Common myeloid progenitor, CD34-positive (primary cell): ENCODE measurements at regions not wholly inside any gene's neighbourhood (a gene's known extent, or its start where the extent isn't known, plus 50 kb on each side); places are given as distances from the start of the nearest gene placed in this dataset.

Experiments
- CTCF ChIA-PET: fragments of 350-600 bp; sonication (Branson Sonifier 250); formaldehyde crosslinking; loops from one replicate; lab custom pipeline; 2021; ENCODE audit warnings: antibody characterized with exemption; lab: Charles Lee
- POLR2A ChIA-PET: fragments of 350-600 bp; sonication (Branson Sonifier 250); formaldehyde crosslinking; loops from one replicate; lab custom pipeline; 2021; ENCODE audit warnings: antibody characterized with exemption; lab: Charles Lee
- DNase-seq, 3 donors: peaks; one replicate each; pipeline versions ENCODE4 v3.0.0 to v3.0.0-alpha.2; 2013
- H3K27ac ChIP-seq, 2 experiments: 1 replicate in 1 of 2; 2 replicates in 1 of 2; pipeline ENCODE4 v1.7.0; 2013; ENCODE audit warnings: inconsistent platforms in 2 of 2, low read length in 2 of 2, mild to moderate bottlenecking in 2 of 2, low read depth in 1 of 2, moderate library complexity in 1 of 2; ENCODE audit not compliant: severe bottlenecking in 2 of 2, insufficient read depth in 1 of 2, poor library complexity in 1 of 2
- H3K27me3 ChIP-seq, 5 experiments: replicated peaks in 2 of 5; 1 replicate in 3 of 5; 2 replicates in 2 of 5; pipeline versions ENCODE4 v1.6.1 to v1.7.0; 2013; ENCODE audit warnings: low read length in 4 of 5, mild to moderate bottlenecking in 2 of 5, moderate library complexity in 2 of 5, inconsistent platforms in 1 of 5; ENCODE audit not compliant: insufficient read depth in 5 of 5, control insufficient read depth in 4 of 5
- H3K36me3 ChIP-seq, 4 experiments: 1 replicate in 2 of 4; 2 replicates in 2 of 4; pipeline versions ENCODE4 v1.6.1 to v1.7.0; 2013; ENCODE audit warnings: low read length in 3 of 4, control low read depth in 1 of 4, mild to moderate bottlenecking in 1 of 4; ENCODE audit not compliant: control insufficient read depth in 4 of 4, insufficient read depth in 4 of 4
- H3K4me1 ChIP-seq, 4 experiments: 1 replicate in 3 of 4; 2 replicates in 1 of 4; pipeline versions ENCODE4 v1.6.1 to v1.7.1; 2013; ENCODE audit warnings: low read length in 3 of 4, mild to moderate bottlenecking in 3 of 4, control low read depth in 1 of 4, inconsistent platforms in 1 of 4, moderate library complexity in 1 of 4; ENCODE audit not compliant: control insufficient read depth in 4 of 4, insufficient read depth in 4 of 4; ENCODE audit errors: control extremely low read depth in 1 of 4
- H3K4me3 ChIP-seq, 7 experiments: 1 replicate in 4 of 7; 2 replicates in 3 of 7; pipeline versions ENCODE4 v1.5.1 to v1.7.0; 2013; ENCODE audit warnings: mild to moderate bottlenecking in 7 of 7, low read length in 6 of 7, moderate library complexity in 6 of 7, inconsistent platforms in 2 of 7, low read depth in 2 of 7, control low read depth in 1 of 7; ENCODE audit not compliant: insufficient read depth in 4 of 7, control insufficient read depth in 1 of 7; ENCODE audit errors: extremely low read depth in 1 of 7
- H3K9me3 ChIP-seq, 5 experiments: 1 replicate in 4 of 5; 2 replicates in 1 of 5; pipeline versions ENCODE4 v1.6.1 to v1.7.1; 2013; ENCODE audit warnings: low read length in 4 of 5, mild to moderate bottlenecking in 2 of 5, inconsistent platforms in 1 of 5, low read depth in 1 of 5, moderate library complexity in 1 of 5; ENCODE audit not compliant: control insufficient read depth in 4 of 5, insufficient read depth in 2 of 5; ENCODE audit errors: control extremely low read depth in 1 of 5
- WGBS: methylation state at CpG from one replicate; pipeline ENCODE4 v1.1.5; 2013; ENCODE audit not compliant: insufficient coverage; 5-methylcytosine and 5-hydroxymethylcytosine counted together

DNA sequence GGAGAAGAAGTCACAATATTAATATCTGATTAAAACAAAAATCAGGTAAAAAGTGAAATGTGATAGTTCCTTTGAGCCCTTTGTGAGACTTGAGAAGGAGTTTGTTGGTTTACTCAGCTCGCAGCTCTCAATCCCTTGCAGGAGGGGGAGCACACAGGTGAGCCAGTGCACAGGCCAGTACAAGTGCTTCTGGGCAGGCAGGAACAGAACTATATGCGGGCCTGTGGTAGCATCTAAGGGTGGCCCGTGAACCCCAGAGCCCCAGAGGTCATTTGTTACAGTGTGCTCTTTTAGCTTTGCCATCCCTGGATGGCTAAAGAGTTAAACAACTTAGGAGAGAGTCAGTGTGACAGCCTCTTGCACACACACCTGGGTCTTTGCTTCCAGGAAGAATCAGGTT lies 215.3 kb upstream of the EDIL3 start:
- 100% methylated on average over 3 of the region's 3 CpGs for WGBS
- no peaks in the 10 kb centered on the region for H3K27me3 ChIP-seq
- no peak overlapping the region for H3K27ac ChIP-seq
- H3K36me3 ChIP-seq, result no peaks in the 10 kb centered on the region
- POLR2A ChIA-PET, result no interaction called here
- H3K9me3 ChIP-seq, result no peaks in the 10 kb centered on the region
- no peak overlapping the region for H3K4me3 ChIP-seq
- CTCF ChIA-PET, result no interaction called here
- H3K4me1 ChIP-seq, result no peaks in the 10 kb centered on the region
- no peak for DNase-seq

DNA sequence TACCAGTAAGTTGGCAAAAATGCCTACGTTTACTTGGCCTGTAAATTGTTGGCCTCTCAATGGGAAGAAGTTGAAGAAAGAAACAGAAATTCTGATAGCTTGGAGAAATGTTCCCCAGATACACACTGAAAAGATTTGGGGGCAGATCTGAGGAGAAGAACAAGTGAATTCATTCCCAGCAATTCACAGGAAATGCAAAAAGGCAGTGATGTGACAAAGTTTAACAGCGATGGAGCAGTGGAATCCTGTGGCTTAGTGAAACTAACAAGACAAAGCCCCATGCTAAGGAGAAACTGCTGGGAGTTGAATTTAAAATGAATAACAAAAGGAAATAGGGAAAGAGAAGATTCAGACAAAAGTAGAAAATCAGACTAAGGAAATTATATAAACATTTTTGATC lies 213.2 kb upstream of the EDIL3 start:
- no peak overlapping the region for H3K27ac ChIP-seq
- no peaks in the 10 kb centered on the region for H3K36me3 ChIP-seq
- H3K27me3 ChIP-seq, result no peaks in the 10 kb centered on the region
- CTCF ChIA-PET, result no interaction called here
- WGBS, result 86% methylated on average over 2 of the region's 2 CpGs
- DNase-seq, result no peak
- POLR2A ChIA-PET, result no interaction called here
- no peaks in the 10 kb centered on the region for H3K4me1 ChIP-seq
- H3K4me3 ChIP-seq, result no peak overlapping the region
- no peaks in the 10 kb centered on the region for H3K9me3 ChIP-seq

DNA sequence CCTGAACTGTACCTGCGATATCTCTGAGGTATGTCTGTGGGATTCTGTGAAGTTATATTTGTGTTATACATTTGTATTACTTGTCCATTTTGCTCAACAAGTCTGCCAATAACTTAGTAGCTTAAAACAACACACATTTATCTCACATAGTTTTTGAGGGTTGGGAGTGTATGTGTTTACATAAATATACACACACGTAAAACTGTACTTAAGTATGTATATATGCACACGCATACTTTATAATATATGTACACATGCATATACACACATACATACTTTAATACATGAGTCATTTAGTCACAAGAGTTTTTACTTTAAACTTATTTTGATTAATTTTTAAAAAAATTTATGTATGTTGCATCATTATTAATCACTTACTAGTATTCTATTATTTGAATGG lies 205.9 kb upstream of the EDIL3 start:
- ChIA-PET POLR2A (no interaction called here), CTCF (no interaction called here)
- no peak overlapping the region for H3K4me3 ChIP-seq

DNA sequence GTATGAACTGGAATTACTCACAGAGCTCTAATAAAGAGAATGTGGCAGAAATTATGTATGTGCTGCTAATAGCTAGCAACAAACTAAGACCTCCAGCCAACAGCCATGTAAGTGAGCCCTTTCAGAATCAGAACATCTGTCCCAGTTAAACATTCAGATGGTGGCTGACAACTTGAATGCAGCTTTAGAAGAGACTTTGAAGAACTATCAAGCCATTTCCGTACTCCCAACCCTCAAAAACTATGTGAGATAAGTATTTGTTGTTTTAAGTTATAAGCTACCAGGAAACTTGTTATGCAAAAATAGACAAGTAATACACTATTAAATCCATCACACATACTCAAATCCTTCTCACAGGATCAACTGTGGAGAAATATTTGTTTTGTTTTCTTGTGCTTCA lies 205.2 kb upstream of the EDIL3 start:
- H3K36me3 ChIP-seq, result no peaks in the 10 kb centered on the region
- ChIA-PET POLR2A (no interaction called here), CTCF (no interaction called here)
- H3K27ac ChIP-seq, result no peak overlapping the region
- WGBS, result no CpG with 5 or more reads among the region's 1 CpG
- no peak overlapping the region for H3K4me3 ChIP-seq
- H3K9me3 ChIP-seq, result no peaks in the 10 kb centered on the region
- H3K27me3 ChIP-seq, result no peaks in the 10 kb centered on the region
- no peak for DNase-seq
- no peaks in the 10 kb centered on the region for H3K4me1 ChIP-seq

More for the DNA sequence above, 205.9 kb upstream of the EDIL3 start:
- WGBS, result no CpG with 5 or more reads among the region's 3 CpGs
- Histone ChIP-seq H3K4me1 (no peaks in the 10 kb centered on the region), H3K9me3 (no peaks in the 10 kb centered on the region), H3K36me3 (no peaks in the 10 kb centered on the region), H3K27me3 (no peaks in the 10 kb centered on the region), H3K27ac (no peak overlapping the region)
- no peak for DNase-seq

DNA sequence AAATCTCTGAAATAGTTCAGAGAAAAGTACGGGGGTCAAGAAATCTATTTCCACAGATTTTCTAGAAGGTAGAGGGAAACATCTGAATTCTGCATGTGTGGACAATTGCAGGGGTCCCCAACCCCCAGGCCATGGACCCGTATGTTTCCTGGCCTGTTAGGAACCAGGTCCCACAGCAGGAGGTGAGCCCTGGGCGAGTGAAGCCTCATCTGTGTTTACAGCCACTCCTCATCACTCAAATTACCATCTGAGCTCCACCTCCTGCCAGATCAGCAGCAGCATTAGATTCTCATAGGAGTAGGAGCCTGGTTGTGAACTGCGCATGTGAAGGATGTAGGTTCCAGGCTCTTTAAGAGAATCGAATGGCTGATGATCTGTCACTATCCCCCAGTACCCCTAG lies 200.5 kb upstream of the EDIL3 start:
- Histone ChIP-seq H3K27ac (no peak overlapping the region), H3K4me3 (no peak overlapping the region), H3K9me3 (no peaks in the 10 kb centered on the region), H3K27me3 (no peaks in the 10 kb centered on the region), H3K36me3 (no peaks in the 10 kb centered on the region), H3K4me1 (no peaks in the 10 kb centered on the region)
- ChIA-PET CTCF (no interaction called here), POLR2A (no interaction called here)
- WGBS, result 100% methylated on average over 1 of the region's 5 CpGs
- no peak for DNase-seq

DNA sequence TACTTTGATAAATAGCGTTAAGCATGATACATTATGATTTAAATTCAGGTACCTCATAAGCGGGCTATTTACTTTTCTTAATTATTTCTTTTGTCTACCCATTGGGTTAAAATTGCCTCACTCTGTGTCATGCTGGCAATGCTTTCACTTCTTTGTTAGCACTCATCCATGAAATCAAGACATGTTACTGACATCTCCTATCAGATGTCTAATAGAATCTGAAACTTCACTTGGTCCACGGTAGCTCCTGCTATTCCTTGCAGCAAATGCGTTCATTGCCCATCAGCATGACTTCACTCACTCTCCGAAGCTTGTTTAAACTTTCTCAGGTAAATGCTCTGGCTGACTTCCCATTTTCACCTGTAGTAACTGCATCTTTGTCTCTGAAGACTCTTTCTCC lies 193.5 kb upstream of the EDIL3 start:
- no peak overlapping the region for H3K27ac ChIP-seq
- POLR2A ChIA-PET, result no interaction called here
- H3K27me3 ChIP-seq, result no peaks in the 10 kb centered on the region
- CTCF ChIA-PET, result no interaction called here
- H3K36me3 ChIP-seq, result no peaks in the 10 kb centered on the region
- WGBS, result 98% methylated on average over 4 of the region's 5 CpGs
- H3K4me3 ChIP-seq, result no peak overlapping the region
- H3K4me1 ChIP-seq, result no peaks in the 10 kb centered on the region
- no peak for DNase-seq
- peaks cover 0 to 2% (median 0%) of the 10 kb centered on the region in 5 experiments for H3K9me3 ChIP-seq

DNA sequence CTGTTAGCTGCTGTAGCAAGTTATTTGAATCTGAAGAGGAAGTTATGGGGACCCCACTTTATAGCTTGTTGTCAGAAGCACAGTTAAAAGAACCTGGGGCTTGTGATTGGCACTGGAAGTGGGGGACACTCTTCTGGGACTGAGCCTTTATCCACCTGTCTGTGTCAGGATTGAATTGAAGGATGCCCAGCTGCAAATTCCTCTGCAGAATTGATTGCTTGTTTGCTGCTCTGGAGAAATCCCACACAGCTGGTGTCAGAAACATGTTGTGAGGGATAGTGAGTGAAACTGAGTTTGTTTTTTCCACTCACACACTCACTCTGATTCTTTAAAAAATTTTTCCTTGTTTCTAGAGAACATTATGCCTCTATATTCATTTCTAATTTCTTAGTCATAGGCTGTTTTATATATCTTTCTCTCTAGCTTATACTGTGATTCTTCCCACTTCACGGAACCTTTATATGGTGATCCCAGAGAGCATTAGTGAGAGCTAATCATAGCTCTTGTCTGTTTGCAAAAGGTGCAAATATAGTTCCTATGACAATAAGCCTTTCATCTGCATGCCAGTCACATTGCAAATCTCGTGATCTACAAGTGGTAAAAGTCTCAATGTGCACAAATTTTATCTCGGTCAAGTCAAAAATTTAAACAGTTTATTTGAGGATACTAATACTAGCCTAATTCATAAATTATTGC lies 188.5 kb upstream of the EDIL3 start:
- Histone ChIP-seq H3K4me3 (no peak overlapping the region), H3K4me1 (no peaks in the 10 kb centered on the region), H3K27ac (no peak overlapping the region), H3K9me3 (peaks cover 0 to 2% (median 0%) of the 10 kb centered on the region in 5 experiments), H3K36me3 (no peaks in the 10 kb centered on the region), H3K27me3 (no peaks in the 10 kb centered on the region)
- CTCF ChIA-PET, result no interaction called here
- WGBS, result 100% methylated on average over 2 of the region's 3 CpGs
- no peak for DNase-seq
- POLR2A ChIA-PET, result no interaction called here
